ENCODE measurements at regions not wholly inside any gene's neighbourhood (a gene's known extent, or its start where the extent isn't known, plus 50 kb on each side); places are given as distances from the start of the nearest gene placed in this dataset.

GRCh38 chr9:23258569-23258968 is 567.5 kb downstream of the ELAVL2 start:
- Histone ChIP-seq H3K9me3 (ENCODE audit: control insufficient read depth in 2 of 2, insufficient read depth in 1 of 2, low read depth in 1 of 2, low read length in 1 of 2) (no peaks in the 10 kb centered on the region), H3K27me3 (ENCODE audit: control insufficient read depth in 1 of 2, insufficient read depth in 2 of 2, low read length in 2 of 2) (no peaks in the 10 kb centered on the region), H3K4me1 (ENCODE audit: control insufficient read depth in 2 of 2, insufficient read depth in 2 of 2, low read length in 1 of 2) (no peaks in the 10 kb centered on the region), H3K4me3 (ENCODE audit: low read depth in 1 of 2, low read length in 2 of 2) (no peak overlapping the region), H3K27ac (ENCODE audit: low read depth in 2 of 2, low read length in 1 of 2) (no peak overlapping the region), H3K36me3 (ENCODE audit: control insufficient read depth in 2 of 2, insufficient read depth in 2 of 2, low read length in 1 of 2) (no peaks in the 10 kb centered on the region)
- 86 to 89% methylated on average over 1 of the region's 1 CpG for WGBS, 2 donors

GRCh38 chr9:23278561-23278960 is 547.5 kb downstream of the ELAVL2 start:
- no peaks in the 10 kb centered on the region for H3K4me1 ChIP-seq (ENCODE audit: control insufficient read depth in 2 of 2, insufficient read depth in 2 of 2, low read length in 1 of 2)
- no peak overlapping the region for H3K4me3 ChIP-seq (ENCODE audit: low read depth in 1 of 2, low read length in 2 of 2)
- no peaks in the 10 kb centered on the region for H3K9me3 ChIP-seq (ENCODE audit: control insufficient read depth in 2 of 2, insufficient read depth in 1 of 2, low read depth in 1 of 2, low read length in 1 of 2)
- H3K27ac ChIP-seq (ENCODE audit: low read depth in 2 of 2, low read length in 1 of 2), result no peak overlapping the region
- H3K27me3 ChIP-seq (ENCODE audit: control insufficient read depth in 1 of 2, insufficient read depth in 2 of 2, low read length in 2 of 2), result no peaks in the 10 kb centered on the region
- H3K36me3 ChIP-seq (ENCODE audit: control insufficient read depth in 2 of 2, insufficient read depth in 2 of 2, low read length in 1 of 2), result no peaks in the 10 kb centered on the region

GRCh38 chr9:23287390-23287789 is 538.6 kb downstream of the ELAVL2 start:
- H3K27me3 ChIP-seq (ENCODE audit: control insufficient read depth in 1 of 2, insufficient read depth in 2 of 2, low read length in 2 of 2), result no peaks in the 10 kb centered on the region
- H3K9me3 ChIP-seq (ENCODE audit: control insufficient read depth in 2 of 2, insufficient read depth in 1 of 2, low read depth in 1 of 2, low read length in 1 of 2), result no peaks in the 10 kb centered on the region
- H3K4me3 ChIP-seq (ENCODE audit: low read depth in 1 of 2, low read length in 2 of 2), result no peak overlapping the region
- no peaks in the 10 kb centered on the region for H3K4me1 ChIP-seq (ENCODE audit: control insufficient read depth in 2 of 2, insufficient read depth in 2 of 2, low read length in 1 of 2)
- no peaks in the 10 kb centered on the region for H3K36me3 ChIP-seq (ENCODE audit: control insufficient read depth in 2 of 2, insufficient read depth in 2 of 2, low read length in 1 of 2)
- WGBS, 2 donors, result 29 to 32% methylated on average over 1 of the region's 1 CpG
- no peak overlapping the region for H3K27ac ChIP-seq (ENCODE audit: low read depth in 2 of 2, low read length in 1 of 2)

GRCh38 chr9:23288545-23288944 is 537.5 kb downstream of the ELAVL2 start:
- no peaks in the 10 kb centered on the region for H3K9me3 ChIP-seq (ENCODE audit: control insufficient read depth in 2 of 2, insufficient read depth in 1 of 2, low read depth in 1 of 2, low read length in 1 of 2)
- no peaks in the 10 kb centered on the region for H3K27me3 ChIP-seq (ENCODE audit: control insufficient read depth in 1 of 2, insufficient read depth in 2 of 2, low read length in 2 of 2)
- H3K4me1 ChIP-seq (ENCODE audit: control insufficient read depth in 2 of 2, insufficient read depth in 2 of 2, low read length in 1 of 2), result no peaks in the 10 kb centered on the region
- 26 to 36% methylated on average over 4 of the region's 4 CpGs for WGBS, 2 donors
- H3K36me3 ChIP-seq (ENCODE audit: control insufficient read depth in 2 of 2, insufficient read depth in 2 of 2, low read length in 1 of 2), result no peaks in the 10 kb centered on the region
- H3K27ac ChIP-seq (ENCODE audit: low read depth in 2 of 2, low read length in 1 of 2), result no peak overlapping the region
- H3K4me3 ChIP-seq (ENCODE audit: low read depth in 1 of 2, low read length in 2 of 2), result no peak overlapping the region

GRCh38 chr9:23290973-23291372 is 535.1 kb downstream of the ELAVL2 start:
- WGBS, 2 donors, result 50 to 54% methylated on average over 4 of the region's 4 CpGs
- no peaks in the 10 kb centered on the region for H3K36me3 ChIP-seq (ENCODE audit: control insufficient read depth in 2 of 2, insufficient read depth in 2 of 2, low read length in 1 of 2)
- no peak overlapping the region for H3K4me3 ChIP-seq (ENCODE audit: low read depth in 1 of 2, low read length in 2 of 2)
- no peaks in the 10 kb centered on the region for H3K4me1 ChIP-seq (ENCODE audit: control insufficient read depth in 2 of 2, insufficient read depth in 2 of 2, low read length in 1 of 2)
- no peak overlapping the region for H3K27ac ChIP-seq (ENCODE audit: low read depth in 2 of 2, low read length in 1 of 2)
- H3K27me3 ChIP-seq (ENCODE audit: control insufficient read depth in 1 of 2, insufficient read depth in 2 of 2, low read length in 2 of 2), result no peaks in the 10 kb centered on the region
- no peaks in the 10 kb centered on the region for H3K9me3 ChIP-seq (ENCODE audit: control insufficient read depth in 2 of 2, insufficient read depth in 1 of 2, low read depth in 1 of 2, low read length in 1 of 2)

GRCh38 chr9:23302281-23302680 is 523.8 kb downstream of the ELAVL2 start:
- Histone ChIP-seq H3K27me3 (ENCODE audit: control insufficient read depth in 1 of 2, insufficient read depth in 2 of 2, low read length in 2 of 2) (no peaks in the 10 kb centered on the region), H3K4me3 (ENCODE audit: low read depth in 1 of 2, low read length in 2 of 2) (no peak overlapping the region), H3K36me3 (ENCODE audit: control insufficient read depth in 2 of 2, insufficient read depth in 2 of 2, low read length in 1 of 2) (no peaks in the 10 kb centered on the region), H3K9me3 (ENCODE audit: control insufficient read depth in 2 of 2, insufficient read depth in 1 of 2, low read depth in 1 of 2, low read length in 1 of 2) (no peaks in the 10 kb centered on the region), H3K4me1 (ENCODE audit: control insufficient read depth in 2 of 2, insufficient read depth in 2 of 2, low read length in 1 of 2) (no peaks in the 10 kb centered on the region), H3K27ac (ENCODE audit: low read depth in 2 of 2, low read length in 1 of 2) (no peak overlapping the region)
- WGBS, 2 donors, result 87 to 91% methylated on average over 4 of the region's 4 CpGs

- H3K9me3 ChIP-seq (ENCODE audit: control insufficient read depth in 2 of 2, insufficient read depth in 1 of 2, low read depth in 1 of 2, low read length in 1 of 2), result no peaks in the 10 kb centered on the region
- H3K4me3 ChIP-seq (ENCODE audit: low read depth in 1 of 2, low read length in 2 of 2), result no peak overlapping the region
- H3K4me1 ChIP-seq (ENCODE audit: control insufficient read depth in 2 of 2, insufficient read depth in 2 of 2, low read length in 1 of 2), result no peaks in the 10 kb centered on the region
- no peaks in the 10 kb centered on the region for H3K36me3 ChIP-seq (ENCODE audit: control insufficient read depth in 2 of 2, insufficient read depth in 2 of 2, low read length in 1 of 2)
- 79 to 86% methylated on average over 3 of the region's 3 CpGs for WGBS, 2 donors
- H3K27ac ChIP-seq (ENCODE audit: low read depth in 2 of 2, low read length in 1 of 2), result no peak overlapping the region
- no peaks in the 10 kb centered on the region for H3K27me3 ChIP-seq (ENCODE audit: control insufficient read depth in 1 of 2, insufficient read depth in 2 of 2, low read length in 2 of 2)
Observed at GRCh38 chr9:23306731-23307130, 519.3 kb downstream of the ELAVL2 start.

- no peaks in the 10 kb centered on the region for H3K4me1 ChIP-seq (ENCODE audit: control insufficient read depth in 2 of 2, insufficient read depth in 2 of 2, low read length in 1 of 2)
- H3K27me3 ChIP-seq (ENCODE audit: control insufficient read depth in 1 of 2, insufficient read depth in 2 of 2, low read length in 2 of 2), result no peaks in the 10 kb centered on the region
- whole genome bisulfite sequencing, 2 donors, result 67 to 69% methylated on average over 5 of the region's 5 CpGs
- H3K4me3 ChIP-seq (ENCODE audit: low read depth in 1 of 2, low read length in 2 of 2), result no peak overlapping the region
- H3K9me3 ChIP-seq (ENCODE audit: control insufficient read depth in 2 of 2, insufficient read depth in 1 of 2, low read depth in 1 of 2, low read length in 1 of 2), result no peaks in the 10 kb centered on the region
- H3K36me3 ChIP-seq (ENCODE audit: control insufficient read depth in 2 of 2, insufficient read depth in 2 of 2, low read length in 1 of 2), result no peaks in the 10 kb centered on the region
- no peak overlapping the region for H3K27ac ChIP-seq (ENCODE audit: low read depth in 2 of 2, low read length in 1 of 2)
Observed at GRCh38 chr9:23307731-23308513, 518.1 kb downstream of the ELAVL2 start.

GRCh38 chr9:23309800-23310199 is 516.2 kb downstream of the ELAVL2 start:
- H3K9me3 ChIP-seq (ENCODE audit: control insufficient read depth in 2 of 2, insufficient read depth in 1 of 2, low read depth in 1 of 2, low read length in 1 of 2), result no peaks in the 10 kb centered on the region
- no peaks in the 10 kb centered on the region for H3K36me3 ChIP-seq (ENCODE audit: control insufficient read depth in 2 of 2, insufficient read depth in 2 of 2, low read length in 1 of 2)
- H3K4me1 ChIP-seq (ENCODE audit: control insufficient read depth in 2 of 2, insufficient read depth in 2 of 2, low read length in 1 of 2), result no peaks in the 10 kb centered on the region
- H3K27ac ChIP-seq (ENCODE audit: low read depth in 2 of 2, low read length in 1 of 2), result no peak overlapping the region
- H3K4me3 ChIP-seq (ENCODE audit: low read depth in 1 of 2, low read length in 2 of 2), result no peak overlapping the region
- H3K27me3 ChIP-seq (ENCODE audit: control insufficient read depth in 1 of 2, insufficient read depth in 2 of 2, low read length in 2 of 2), result no peaks in the 10 kb centered on the region

- no peaks in the 10 kb centered on the region for H3K27me3 ChIP-seq (ENCODE audit: control insufficient read depth in 1 of 2, insufficient read depth in 2 of 2, low read length in 2 of 2)
- no peaks in the 10 kb centered on the region for H3K36me3 ChIP-seq (ENCODE audit: control insufficient read depth in 2 of 2, insufficient read depth in 2 of 2, low read length in 1 of 2)
- no peaks in the 10 kb centered on the region for H3K9me3 ChIP-seq (ENCODE audit: control insufficient read depth in 2 of 2, insufficient read depth in 1 of 2, low read depth in 1 of 2, low read length in 1 of 2)
- no peak overlapping the region for H3K4me3 ChIP-seq (ENCODE audit: low read depth in 1 of 2, low read length in 2 of 2)
- 73 to 76% methylated on average over 4 of the region's 4 CpGs for WGBS, 2 donors
- H3K4me1 ChIP-seq (ENCODE audit: control insufficient read depth in 2 of 2, insufficient read depth in 2 of 2, low read length in 1 of 2), result no peaks in the 10 kb centered on the region
- no peak overlapping the region for H3K27ac ChIP-seq (ENCODE audit: low read depth in 2 of 2, low read length in 1 of 2)
Observed at GRCh38 chr9:23314247-23314646, 511.8 kb downstream of the ELAVL2 start.
